ENCODE measurements at regions not wholly inside any gene's neighbourhood (a gene's known extent, or its start where the extent isn't known, plus 50 kb on each side); places are given as distances from the start of the nearest gene placed in this dataset.

DNA sequence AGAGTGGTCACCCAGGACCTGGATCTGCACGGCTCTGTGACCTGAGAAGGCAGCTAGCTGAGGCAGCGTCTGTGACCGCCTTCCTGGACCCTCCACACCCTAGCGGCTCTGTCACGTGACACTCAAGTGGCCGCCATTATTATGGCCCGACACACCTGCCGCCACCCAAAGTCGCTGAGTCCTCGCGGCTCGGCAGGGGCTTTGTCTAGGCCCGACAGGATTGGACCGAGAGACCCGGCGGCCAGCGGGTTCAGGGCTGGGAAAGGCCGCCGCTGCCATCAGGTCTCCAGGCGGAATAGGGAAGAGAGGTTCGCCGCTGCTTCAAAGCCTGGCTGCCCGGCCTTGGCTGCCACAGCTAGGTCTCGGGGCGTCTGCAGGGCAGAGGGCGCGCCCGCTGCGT is 1162.5 kb upstream of the LRRTM1 start:
- TF ChIP-seq, protein P1, sequence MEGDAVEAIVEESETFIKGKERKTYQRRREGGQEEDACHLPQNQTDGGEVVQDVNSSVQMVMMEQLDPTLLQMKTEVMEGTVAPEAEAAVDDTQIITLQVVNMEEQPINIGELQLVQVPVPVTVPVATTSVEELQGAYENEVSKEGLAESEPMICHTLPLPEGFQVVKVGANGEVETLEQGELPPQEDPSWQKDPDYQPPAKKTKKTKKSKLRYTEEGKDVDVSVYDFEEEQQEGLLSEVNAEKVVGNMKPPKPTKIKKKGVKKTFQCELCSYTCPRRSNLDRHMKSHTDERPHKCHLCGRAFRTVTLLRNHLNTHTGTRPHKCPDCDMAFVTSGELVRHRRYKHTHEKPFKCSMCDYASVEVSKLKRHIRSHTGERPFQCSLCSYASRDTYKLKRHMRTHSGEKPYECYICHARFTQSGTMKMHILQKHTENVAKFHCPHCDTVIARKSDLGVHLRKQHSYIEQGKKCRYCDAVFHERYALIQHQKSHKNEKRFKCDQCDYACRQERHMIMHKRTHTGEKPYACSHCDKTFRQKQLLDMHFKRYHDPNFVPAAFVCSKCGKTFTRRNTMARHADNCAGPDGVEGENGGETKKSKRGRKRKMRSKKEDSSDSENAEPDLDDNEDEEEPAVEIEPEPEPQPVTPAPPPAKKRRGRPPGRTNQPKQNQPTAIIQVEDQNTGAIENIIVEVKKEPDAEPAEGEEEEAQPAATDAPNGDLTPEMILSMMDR (IDR thresholded peaks at IDR 0.05; ENCODE audit: poor library complexity), result no peak
- no peak for TF ChIP-seq EZH2 (IDR thresholded peaks at IDR 0.05; ENCODE audit: borderline replicate concordance)
- no peak for TF ChIP-seq EZH2phosphoT487 (IDR thresholded peaks at IDR 0.05; ENCODE audit: low read depth, severe bottlenecking, unreplicated experiment)
